Upper lobe of right lung (tissue), 1 donor: ENCODE measurements at regions not wholly inside any gene's neighbourhood (a gene's known extent, or its start where the extent isn't known, plus 50 kb on each side); places are given as distances from the start of the nearest gene placed in this dataset.
A peak's percentile ranks its signal among the peaks of the same experiment; 100 is the strongest.

ENCODE experiments used
- ATAC-seq: fragments of 200-7000 bp; cut with Tn5 transposase; one replicate; pipeline ENCODE4 v1.9.1; 2020; ENCODE audit warnings: mild to moderate bottlenecking, moderate library complexity
- DNase-seq: peaks from one replicate; pipeline ENCODE4 v3.0.0-alpha.2; 2020
- H3K27ac ChIP-seq: fragments of 200-600 bp; one replicate; pipeline ENCODE4 v1.8.0; 2022
- H3K27me3 ChIP-seq: fragments of 200-600 bp; one replicate; pipeline ENCODE4 v1.8.0; 2022; ENCODE audit warnings: mild to moderate bottlenecking
- H3K36me3 ChIP-seq: fragments of 200-600 bp; one replicate; pipeline ENCODE4 v1.8.0; 2022
- H3K4me1 ChIP-seq: fragments of 200-600 bp; one replicate; pipeline ENCODE4 v1.8.0; 2022
- H3K4me3 ChIP-seq: fragments of 200-600 bp; one replicate; pipeline ENCODE4 v1.8.0; 2022; ENCODE audit warnings: mild to moderate bottlenecking
- H3K9me3 ChIP-seq: fragments of 200-600 bp; one replicate; pipeline ENCODE4 v1.8.0; 2022
- CTCF ChIP-seq: fragments of 200-600 bp; IDR thresholded peaks from one replicate; pipeline ENCODE4 v1.8.0; 2022; ENCODE audit warnings: antibody characterized with exemption
- intact Hi-C: fragments of 100-400 bp; cut with DNase I; formaldehyde crosslinking; loops from one replicate; pipeline ENCODE4 v1.11.0; 2022
- donor health status: DM: no; HTN: yes; CAD: no; lungs with severe emphysema.

GRCh38 chr2:239725551-239725890 lies 299.6 kb downstream of the NDUFA10 start:
- ATAC-seq: no peak
- Histone ChIP-seq H3K27ac (no peak overlapping the region), H3K9me3 (no peaks in the 10 kb centered on the region), H3K4me1 (no peaks in the 10 kb centered on the region), H3K27me3 (no peaks in the 10 kb centered on the region), H3K4me3 (no peak overlapping the region), H3K36me3 (no peaks in the 10 kb centered on the region)
- DNase-seq: peak; percentile 52
- no peak for TF ChIP-seq CTCF
- intact Hi-C loops: no loop called here

- ATAC-seq: no peak
- no peak for TF ChIP-seq CTCF
These were observed 300.1 kb downstream of the NDUFA10 start for GRCh38 chr2:239724851-239725550.

GRCh38 chr2:239724194-239724849 lies 300.8 kb downstream of the NDUFA10 start:
- no peak overlapping the region for H3K27ac ChIP-seq
- intact Hi-C loops: no loop called here
- H3K4me1 ChIP-seq: no peaks in the 10 kb centered on the region
- H3K9me3 ChIP-seq: no peaks in the 10 kb centered on the region
- peak; percentile 46 for DNase-seq
- H3K27me3 ChIP-seq: no peaks in the 10 kb centered on the region
- no peak for ATAC-seq
- H3K4me3 ChIP-seq: no peak overlapping the region
- TF ChIP-seq CTCF: no peak
- H3K36me3 ChIP-seq: no peaks in the 10 kb centered on the region

More at GRCh38 chr2:239724851-239725550, 300.1 kb downstream of the NDUFA10 start:
- intact Hi-C loops: no loop called here
- no peak overlapping the region for H3K27ac ChIP-seq
- no peak overlapping the region for H3K4me3 ChIP-seq
- peak; percentile 40 for DNase-seq
- no peaks in the 10 kb centered on the region for H3K36me3 ChIP-seq
- no peaks in the 10 kb centered on the region for H3K9me3 ChIP-seq
- H3K27me3 ChIP-seq: no peaks in the 10 kb centered on the region
- H3K4me1 ChIP-seq: no peaks in the 10 kb centered on the region

- TF ChIP-seq CTCF: no peak
- peak; percentile 49 for DNase-seq
- Histone ChIP-seq H3K4me1 (no peaks in the 10 kb centered on the region), H3K27me3 (no peaks in the 10 kb centered on the region), H3K36me3 (no peaks in the 10 kb centered on the region), H3K27ac (no peak overlapping the region), H3K9me3 (no peaks in the 10 kb centered on the region), H3K4me3 (no peak overlapping the region)
- intact Hi-C loops: no loop called here
- ATAC-seq: no peak
These were observed 301.5 kb downstream of the NDUFA10 start for GRCh38 chr2:239723486-239724193.

GRCh38 chr2:239722760-239723470 lies 302.2 kb downstream of the NDUFA10 start:
- Histone ChIP-seq H3K27me3 (no peaks in the 10 kb centered on the region), H3K4me1 (no peaks in the 10 kb centered on the region), H3K9me3 (no peaks in the 10 kb centered on the region), H3K36me3 (no peaks in the 10 kb centered on the region), H3K4me3 (no peak overlapping the region), H3K27ac (no peak overlapping the region)
- TF ChIP-seq CTCF: no peak
- intact Hi-C loops: no loop called here
- ATAC-seq (no peak), DNase-seq (peak; percentile 46)
